SK-N-SH (cell line): ENCODE measurements at regions not wholly inside any gene's neighbourhood (a gene's known extent, or its start where the extent isn't known, plus 50 kb on each side); places are given as distances from the start of the nearest gene placed in this dataset.
"Not testable (repeated sequence)": the region's sequence is repeated elsewhere in the genome, so short reads cannot be mapped to it uniquely, and the experiment has no call there.

Experiments
- CTCF ChIA-PET: fragments of 300-600, 350-600 bp; formaldehyde crosslinking; extraction: SDS; loops from one replicate; lab custom pipeline; 2021; lab: Yijun Ruan, JAX
- POLR2A ChIA-PET: fragments of 350-600 bp; sonication (Branson Sonifier 250); formaldehyde crosslinking; extraction: SDS; loops from one replicate; lab custom pipeline; 2020; ENCODE audit warnings: antibody characterized with exemption, inconsistent platforms; lab: Yijun Ruan, JAX
- DNase-seq: peaks from one replicate; pipeline ENCODE4 v3.0.0; 2012
- H2AFZ ChIP-seq: fragments of 200-600 bp; sonication (generic); 2 replicates; pipeline ENCODE4 v1.8.1; 2016; ENCODE audit warnings: antibody characterized with exemption, mild to moderate bottlenecking, low read depth
- H3F3A ChIP-seq: fragments of 200-600 bp; sonication (generic); replicated peaks from 2 replicates; pipeline ENCODE3; 2016; ENCODE audit warnings: antibody characterized with exemption, mild to moderate bottlenecking; ENCODE audit not compliant: insufficient read depth
- H3K27ac ChIP-seq, 2 experiments: fragments of 200-500 bp in 1 of 2; fragments of 200-600 bp in 1 of 2; sonication (Bioruptor generic) in 1 of 2; sonication (generic), shearing (Covaris generic) in 1 of 2; 2 replicates each; pipeline versions ENCODE4 v1.5.1 to v1.6.1; 2014 to 2016; ENCODE audit warnings: low read depth in 2 of 2, inconsistent platforms in 1 of 2, low read length in 1 of 2, mild to moderate bottlenecking in 1 of 2, mixed read lengths in 1 of 2
- H3K27me3 ChIP-seq: fragments of 200-600 bp; sonication (generic), shearing (Covaris generic); 2 replicates; pipeline ENCODE4 v1.6.1; 2016; ENCODE audit warnings: mixed run types; ENCODE audit not compliant: insufficient read depth
- H3K36me3 ChIP-seq, 2 experiments: fragments of 200-500 bp in 1 of 2; fragments of 200-600 bp in 1 of 2; sonication (Bioruptor generic) in 1 of 2; sonication (generic) in 1 of 2; replicated peaks in 1 of 2; 2 replicates each; pipeline versions ENCODE3 to v1.5.1; 2014 to 2016; ENCODE audit warnings: low read length in 1 of 2, mild to moderate bottlenecking in 1 of 2; ENCODE audit not compliant: insufficient read depth in 2 of 2, control insufficient read depth in 1 of 2
- H3K4me1 ChIP-seq, 2 experiments: fragments of 200-500 bp in 1 of 2; fragments of 200-600 bp in 1 of 2; sonication (Bioruptor generic) in 1 of 2; sonication (generic), shearing (Covaris generic) in 1 of 2; 2 replicates each; pipeline versions ENCODE4 v1.5.1 to v1.6.1; 2014 to 2016; ENCODE audit warnings: low read depth in 1 of 2, low read length in 1 of 2, mixed run types in 1 of 2; ENCODE audit not compliant: insufficient read depth in 2 of 2, control insufficient read depth in 1 of 2
- H3K4me2 ChIP-seq: fragments of 200-600 bp; sonication (generic), shearing (Covaris generic); 2 replicates; pipeline ENCODE4 v1.6.1; 2017; ENCODE audit warnings: mixed run types
- H3K4me3 ChIP-seq, 2 experiments: fragments of 200-500 bp in 1 of 2; fragments of 200-600 bp in 1 of 2; sonication (Bioruptor generic) in 1 of 2; sonication (generic), shearing (Covaris generic) in 1 of 2; 2 replicates each; pipeline versions ENCODE4 v1.5.1 to v1.8.1; 2014 to 2016; ENCODE audit warnings: low read depth in 2 of 2, inconsistent platforms in 1 of 2, low read length in 1 of 2, mild to moderate bottlenecking in 1 of 2, mixed read lengths in 1 of 2, moderate library complexity in 1 of 2
- H3K79me2 ChIP-seq: fragments of 200-600 bp; sonication (generic); 2 replicates; pipeline ENCODE4 v1.8.1; 2017; ENCODE audit warnings: mild to moderate bottlenecking; ENCODE audit not compliant: insufficient read depth
- H3K9ac ChIP-seq: fragments of 200-600 bp; sonication (generic); 2 replicates; pipeline ENCODE4 v1.6.1; 2017; ENCODE audit warnings: mixed run types
- H3K9me2 ChIP-seq: fragments of 200-600 bp; sonication (generic); 2 replicates; pipeline ENCODE4 v1.6.1; 2017; ENCODE audit warnings: mixed run types
- H3K9me3 ChIP-seq: fragments of 200-600 bp; sonication (generic); 2 replicates; pipeline ENCODE4 v1.6.1; 2017; ENCODE audit warnings: mixed run types, mild to moderate bottlenecking, moderate library complexity
- H4K20me1 ChIP-seq: fragments of 200-600 bp; sonication (generic); 2 replicates; pipeline ENCODE4 v1.6.1; 2017; ENCODE audit warnings: mild to moderate bottlenecking, mixed run types; ENCODE audit not compliant: insufficient read depth
- CHD2 ChIP-seq: fragments of 150-350 bp; IDR thresholded peaks from 2 replicates; pipeline ENCODE4 v1.6.1; 2018; ENCODE audit warnings: low read length; ENCODE audit not compliant: partially characterized antibody
- FOSL2 ChIP-seq: IDR thresholded peaks from 2 replicates; pipeline ENCODE4 v1.4.0; 2012; ENCODE audit warnings: low read depth, mild to moderate bottlenecking, moderate library complexity, borderline replicate concordance
- FOXJ3 ChIP-seq: sonication (generic); formaldehyde crosslinking; IDR thresholded peaks from 2 replicates; pipeline ENCODE4 v1.5.1; 2020; ENCODE audit warnings: mild to moderate bottlenecking, missing genetic modification reagents
- MEF2A ChIP-seq: IDR thresholded peaks from 2 replicates; pipeline ENCODE4 v1.4.0; 2012; ENCODE audit warnings: low read depth, borderline replicate concordance
- MXI1 ChIP-seq: IDR thresholded peaks from 2 replicates; pipeline ENCODE4 v1.6.1; 2012; ENCODE audit warnings: mild to moderate bottlenecking, low read depth, low read length, improper control_type of control experiment
- NFIC ChIP-seq: IDR thresholded peaks from 2 replicates; pipeline ENCODE4 v1.4.0; 2012; ENCODE audit warnings: borderline replicate concordance
- RAD21 ChIP-seq: IDR thresholded peaks from 2 replicates; pipeline ENCODE4 v1.6.1; 2012; ENCODE audit warnings: mild to moderate bottlenecking, low read length
- RFX5 ChIP-seq: IDR thresholded peaks from 2 replicates; pipeline ENCODE4 v1.6.1; 2012; ENCODE audit warnings: mild to moderate bottlenecking, improper control_type of control experiment, low read length
- RXRA ChIP-seq: IDR thresholded peaks from 2 replicates; pipeline ENCODE4 v1.4.0; 2012; ENCODE audit warnings: low read depth, mild to moderate bottlenecking, borderline replicate concordance
- SMC3 ChIP-seq: IDR thresholded peaks from 2 replicates; pipeline ENCODE4 v1.6.1; 2012; ENCODE audit warnings: low read depth, low read length, improper control_type of control experiment
- YY1 ChIP-seq: IDR thresholded peaks from 2 replicates; pipeline ENCODE4 v1.4.0; 2012; ENCODE audit warnings: low read depth, mild to moderate bottlenecking
- WGBS: methylation state at CpG from one replicate; pipeline ENCODE4 v1.1.6; 2017; ENCODE audit warnings: low lambda C conversion rate; 5-methylcytosine and 5-hydroxymethylcytosine counted together
- TF ChIP-seq, protein P1 (sequence below): IDR thresholded peaks from 2 replicates; pipeline ENCODE4 v1.4.0; 2012; ENCODE audit warnings: low read depth, borderline replicate concordance
- TF ChIP-seq, protein P2 (sequence below): IDR thresholded peaks from 2 replicates; pipeline ENCODE4 v1.4.0; 2012; ENCODE audit warnings: low read depth
- TF ChIP-seq, protein P3 (sequence below): fragments of 150-350 bp; IDR thresholded peaks from 2 replicates; pipeline ENCODE4 v1.6.1; 2017; ENCODE audit warnings: antibody characterized with exemption, low read length, low read depth, borderline replicate concordance
- TF ChIP-seq, protein P4 (sequence below): fragments of 150-350 bp; IDR thresholded peaks from 2 replicates; pipeline ENCODE4 v1.6.1; 2016; ENCODE audit warnings: mild to moderate bottlenecking, low read depth, low read length

DNA sequence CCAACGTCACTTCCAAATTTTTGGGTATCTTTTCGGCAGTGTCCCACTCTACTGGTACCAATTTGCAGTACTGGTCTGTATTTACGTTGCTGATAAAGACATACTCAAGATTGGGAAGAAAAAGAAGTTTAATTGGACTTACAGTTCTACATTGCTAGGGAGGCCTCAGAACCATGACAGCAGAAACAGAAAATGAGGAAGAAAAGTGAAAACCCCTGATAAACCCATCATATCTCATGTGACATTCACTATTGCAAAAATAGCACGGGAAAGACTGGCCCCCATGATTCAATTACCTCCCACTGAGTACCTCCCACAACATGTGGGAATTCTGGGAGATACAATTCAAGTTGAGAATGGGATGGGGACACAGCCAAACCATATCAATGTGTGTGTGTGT, 364.0 kb upstream of the KCND2 start (continued):
- TF ChIP-seq, protein P1, sequence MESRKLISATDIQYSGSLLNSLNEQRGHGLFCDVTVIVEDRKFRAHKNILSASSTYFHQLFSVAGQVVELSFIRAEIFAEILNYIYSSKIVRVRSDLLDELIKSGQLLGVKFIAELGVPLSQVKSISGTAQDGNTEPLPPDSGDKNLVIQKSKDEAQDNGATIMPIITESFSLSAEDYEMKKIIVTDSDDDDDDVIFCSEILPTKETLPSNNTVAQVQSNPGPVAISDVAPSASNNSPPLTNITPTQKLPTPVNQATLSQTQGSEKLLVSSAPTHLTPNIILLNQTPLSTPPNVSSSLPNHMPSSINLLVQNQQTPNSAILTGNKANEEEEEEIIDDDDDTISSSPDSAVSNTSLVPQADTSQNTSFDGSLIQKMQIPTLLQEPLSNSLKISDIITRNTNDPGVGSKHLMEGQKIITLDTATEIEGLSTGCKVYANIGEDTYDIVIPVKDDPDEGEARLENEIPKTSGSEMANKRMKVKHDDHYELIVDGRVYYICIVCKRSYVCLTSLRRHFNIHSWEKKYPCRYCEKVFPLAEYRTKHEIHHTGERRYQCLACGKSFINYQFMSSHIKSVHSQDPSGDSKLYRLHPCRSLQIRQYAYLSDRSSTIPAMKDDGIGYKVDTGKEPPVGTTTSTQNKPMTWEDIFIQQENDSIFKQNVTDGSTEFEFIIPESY: no peak
- TF ChIP-seq CHD2: no peak
- TF ChIP-seq, protein P2, sequence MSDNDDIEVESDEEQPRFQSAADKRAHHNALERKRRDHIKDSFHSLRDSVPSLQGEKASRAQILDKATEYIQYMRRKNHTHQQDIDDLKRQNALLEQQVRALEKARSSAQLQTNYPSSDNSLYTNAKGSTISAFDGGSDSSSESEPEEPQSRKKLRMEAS: no peak

DNA sequence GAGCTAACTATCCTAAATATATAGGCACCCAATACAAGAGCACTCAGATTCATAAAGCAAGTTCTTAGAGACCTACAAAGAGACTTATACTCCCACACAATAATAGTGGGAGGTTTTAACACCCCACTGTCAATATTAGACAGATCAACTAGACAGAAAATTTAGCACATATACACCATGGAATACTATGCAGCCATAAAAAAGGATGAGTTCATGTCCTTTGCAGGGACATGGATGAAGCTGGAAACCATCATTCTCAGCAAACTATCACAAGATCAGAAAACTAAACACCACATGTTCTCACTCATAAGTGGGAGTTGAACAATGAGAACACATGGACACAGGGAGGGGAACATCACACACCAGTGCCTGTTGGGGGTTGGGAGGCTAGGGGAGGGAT, 358.9 kb upstream of the KCND2 start:
- H3K9me2 ChIP-seq, H3K4me1 ChIP-seq, DNase-seq, H3K9me3 ChIP-seq, H3K9ac ChIP-seq, H3K79me2 ChIP-seq, H3K4me3 ChIP-seq, H2AFZ ChIP-seq, POLR2A ChIA-PET, H4K20me1 ChIP-seq, H3F3A ChIP-seq, H3K27ac ChIP-seq, CTCF ChIA-PET, H3K27me3 ChIP-seq, H3K4me2 ChIP-seq, H3K36me3 ChIP-seq: not testable (repeated sequence)

DNA sequence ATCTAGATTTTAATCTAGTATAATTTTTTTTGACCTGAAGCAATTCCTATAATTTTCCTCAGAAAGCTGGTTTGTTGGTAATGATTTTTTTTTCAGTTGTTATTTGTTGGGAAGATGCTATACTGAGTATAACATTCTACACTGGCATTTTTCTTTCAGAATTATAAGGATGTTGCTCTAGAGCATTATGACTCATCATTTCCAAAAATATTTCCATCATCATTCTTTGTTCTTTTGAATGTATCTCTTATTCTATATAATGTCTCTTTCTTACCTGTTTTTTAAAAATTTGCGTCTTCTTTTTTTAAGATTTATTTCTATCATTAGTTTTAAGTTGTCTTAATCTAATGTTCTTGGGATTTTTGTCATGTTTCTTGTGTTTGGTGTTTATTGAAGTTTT, 356.5 kb upstream of the KCND2 start:
- Histone ChIP-seq H3K27me3 (no peaks in the 10 kb centered on the region), H3K36me3 (no peaks in the 10 kb centered on the region), H3K9me2 (no peaks in the 10 kb centered on the region; the same call in 1 of the 2 replicates), H3F3A (no peaks in the 10 kb centered on the region), H3K79me2 (no peaks in the 10 kb centered on the region), H3K27ac (no peak overlapping the region), H3K9me3 (no peaks in the 10 kb centered on the region; the same call in 1 of the 2 replicates), H4K20me1 (no peaks in the 10 kb centered on the region), H3K4me1 (no peaks in the 10 kb centered on the region), H3K9ac (no peak overlapping the region), H3K4me3 (no peak overlapping the region), H3K4me2 (no peak overlapping the region), H2AFZ (no peak overlapping the region; the same call in 1 of the 2 replicates)
- 1% methylated on average over 1 of the region's 1 CpG for WGBS
- DNase-seq: no peak
- POLR2A ChIA-PET: no interaction called here
- no peak for TF ChIP-seq RXRA
- TF ChIP-seq YY1: no peak
- TF ChIP-seq, protein P3, sequence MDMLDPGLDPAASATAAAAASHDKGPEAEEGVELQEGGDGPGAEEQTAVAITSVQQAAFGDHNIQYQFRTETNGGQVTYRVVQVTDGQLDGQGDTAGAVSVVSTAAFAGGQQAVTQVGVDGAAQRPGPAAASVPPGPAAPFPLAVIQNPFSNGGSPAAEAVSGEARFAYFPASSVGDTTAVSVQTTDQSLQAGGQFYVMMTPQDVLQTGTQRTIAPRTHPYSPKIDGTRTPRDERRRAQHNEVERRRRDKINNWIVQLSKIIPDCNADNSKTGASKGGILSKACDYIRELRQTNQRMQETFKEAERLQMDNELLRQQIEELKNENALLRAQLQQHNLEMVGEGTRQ: no peak
- TF ChIP-seq FOSL2: no peak
- no peak for TF ChIP-seq MXI1
- no peak for TF ChIP-seq NFIC
- TF ChIP-seq, protein P2: no peak
- no peak for TF ChIP-seq RAD21
- no peak for TF ChIP-seq MEF2A
- no peak for TF ChIP-seq SMC3
- no peak for TF ChIP-seq RFX5
- TF ChIP-seq FOXJ3 (CRISPR knock-in tag): no peak
- TF ChIP-seq, protein P4, sequence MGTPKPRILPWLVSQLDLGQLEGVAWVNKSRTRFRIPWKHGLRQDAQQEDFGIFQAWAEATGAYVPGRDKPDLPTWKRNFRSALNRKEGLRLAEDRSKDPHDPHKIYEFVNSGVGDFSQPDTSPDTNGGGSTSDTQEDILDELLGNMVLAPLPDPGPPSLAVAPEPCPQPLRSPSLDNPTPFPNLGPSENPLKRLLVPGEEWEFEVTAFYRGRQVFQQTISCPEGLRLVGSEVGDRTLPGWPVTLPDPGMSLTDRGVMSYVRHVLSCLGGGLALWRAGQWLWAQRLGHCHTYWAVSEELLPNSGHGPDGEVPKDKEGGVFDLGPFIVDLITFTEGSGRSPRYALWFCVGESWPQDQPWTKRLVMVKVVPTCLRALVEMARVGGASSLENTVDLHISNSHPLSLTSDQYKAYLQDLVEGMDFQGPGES: no peak
- CTCF ChIA-PET: no interaction called here
